Spleen (tissue), 11 donors: ENCODE measurements at regions not wholly inside any gene's neighbourhood (a gene's known extent, or its start where the extent isn't known, plus 50 kb on each side); places are given as distances from the start of the nearest gene placed in this dataset.

Source experiments
- DNase-seq: peaks from one replicate; pipeline ENCODE4 v3.0.0-alpha.2; 2020
- H3K27ac ChIP-seq, 8 donors: fragments of 200-600 bp; sonication (generic) in 7 of 8; 1 replicate in 4 of 8; 2 replicates in 4 of 8; pipeline versions ENCODE4 v1.5.0 to v1.8.0; 2016 to 2021; ENCODE audit warnings: inconsistent platforms in 4 of 8, mild to moderate bottlenecking in 4 of 8, moderate library complexity in 1 of 8
- H3K27me3 ChIP-seq, 7 donors: fragments of 200-600 bp; sonication (generic) in 6 of 7; replicated peaks in 1 of 7; 1 replicate in 4 of 7; 2 replicates in 3 of 7; pipeline versions ENCODE4 v1.5.0 to v1.8.0; 2016 to 2021; ENCODE audit warnings: inconsistent platforms in 3 of 7, mild to moderate bottlenecking in 1 of 7
- H3K36me3 ChIP-seq, 6 donors: fragments of 200-600 bp; sonication (generic) in 5 of 6; 1 replicate in 4 of 6; 2 replicates in 2 of 6; pipeline versions ENCODE4 v1.5.0 to v1.8.0; 2016 to 2021; ENCODE audit warnings: inconsistent platforms in 2 of 6
- H3K4me1 ChIP-seq, 6 donors: fragments of 200-600 bp; sonication (generic) in 5 of 6; 1 replicate in 3 of 6; 2 replicates in 3 of 6; pipeline versions ENCODE4 v1.5.0 to v1.8.0; 2016 to 2021; ENCODE audit warnings: inconsistent platforms in 3 of 6
- H3K4me3 ChIP-seq, 8 donors: fragments of 200-600 bp; sonication (generic) in 7 of 8; 1 replicate in 4 of 8; 2 replicates in 4 of 8; pipeline versions ENCODE4 v1.5.0 to v1.8.0; 2016 to 2021; ENCODE audit warnings: inconsistent platforms in 4 of 8, mild to moderate bottlenecking in 4 of 8, moderate library complexity in 2 of 8
- H3K9me3 ChIP-seq, 8 donors: fragments of 200-600 bp; sonication (generic) in 7 of 8; 1 replicate in 4 of 8; 2 replicates in 4 of 8; pipeline versions ENCODE4 v1.5.0 to v1.8.0; 2016 to 2021; ENCODE audit warnings: inconsistent platforms in 4 of 8
- POLR2A ChIP-seq, 3 donors: fragments of 450-650 bp; IDR thresholded peaks; one replicate each; pipeline ENCODE4 v1.5.1; 2017; ENCODE audit warnings: antibody characterized with exemption in 3 of 3, mild to moderate bottlenecking in 1 of 3
- POLR2AphosphoS5 ChIP-seq, 3 donors: sonication (generic); formaldehyde crosslinking; IDR thresholded peaks; one replicate each; pipeline ENCODE4 v1.5.1; 2017; ENCODE audit warnings: antibody characterized with exemption in 3 of 3
- WGBS, 5 donors: extraction: QIAGEN DNeasy Blood & Tissue Kit in 3 of 5; methylation state at CpG; one replicate each; pipeline versions ENCODE4 v1.1.5 to v1.1.7; 2013 to 2018; 5-methylcytosine and 5-hydroxymethylcytosine counted together
- intact Hi-C: fragments of 100-400 bp; cut with DNase I; formaldehyde crosslinking; loops from one replicate; pipeline ENCODE4 v1.15.0; 2023; ENCODE audit warnings: low total_unique reads
- TF ChIP-seq, protein P1 (sequence below), 11 experiments: fragments of 200-600 bp in 7 of 11; fragments of 450-650 bp in 4 of 11; sonication (generic) in 4 of 11; IDR thresholded peaks in 8 of 11; conservative IDR thresholded peaks in 3 of 11; 1 replicate in 7 of 11; 2 replicates in 4 of 11; pipeline versions ENCODE4 v1.4.0 to v1.8.0; 2016 to 2021; ENCODE audit warnings: antibody characterized with exemption in 11 of 11, inconsistent platforms in 4 of 11, mild to moderate bottlenecking in 1 of 11
- donor health status: healthy with polysubstance abuse.
- donor health status: DM: no; HTN: no; CAD: no; lungs with moderate emphysema.
- donor health status: DM: no; HTN: no; CAD: no.
- donor health status: Bipolar disorder and iron deficiency.
- donor health status: healthy.
- donor health status: DM: no; HTN: no; CAD: no.
- donor health status: DM: yes; HTN: yes; CAD: no.

DNA sequence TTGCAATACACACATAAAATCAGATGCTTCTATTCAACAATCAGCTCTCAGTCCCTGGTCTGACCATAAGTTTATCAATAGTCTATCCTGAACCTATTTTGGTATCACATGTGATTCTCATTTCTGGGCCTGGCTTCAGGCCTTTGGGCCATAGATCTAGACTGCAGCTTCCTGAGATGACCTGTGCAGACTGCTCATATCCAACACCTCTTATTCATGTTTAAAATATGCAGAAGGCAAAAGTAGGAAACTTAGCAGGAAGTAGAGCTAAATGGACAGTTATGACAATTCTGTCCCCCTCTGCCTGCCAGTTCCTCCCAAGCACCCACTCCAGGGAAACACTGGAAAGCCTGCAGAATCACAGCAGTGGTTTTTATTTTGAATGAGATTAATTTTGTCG lies 53.3 kb downstream of the C7orf25 start:
- peaks cover 0 to 26% (median 3%) of the 10 kb centered on the region in 8 donors for H3K9me3 ChIP-seq
- peaks cover 0 to 34% (median 4%) of the 10 kb centered on the region in 7 donors for H3K27me3 ChIP-seq
- DNase-seq: no peak
- no peak for TF ChIP-seq POLR2AphosphoS5 (IDR thresholded peaks at IDR 0.05)
- TF ChIP-seq, protein P1, sequence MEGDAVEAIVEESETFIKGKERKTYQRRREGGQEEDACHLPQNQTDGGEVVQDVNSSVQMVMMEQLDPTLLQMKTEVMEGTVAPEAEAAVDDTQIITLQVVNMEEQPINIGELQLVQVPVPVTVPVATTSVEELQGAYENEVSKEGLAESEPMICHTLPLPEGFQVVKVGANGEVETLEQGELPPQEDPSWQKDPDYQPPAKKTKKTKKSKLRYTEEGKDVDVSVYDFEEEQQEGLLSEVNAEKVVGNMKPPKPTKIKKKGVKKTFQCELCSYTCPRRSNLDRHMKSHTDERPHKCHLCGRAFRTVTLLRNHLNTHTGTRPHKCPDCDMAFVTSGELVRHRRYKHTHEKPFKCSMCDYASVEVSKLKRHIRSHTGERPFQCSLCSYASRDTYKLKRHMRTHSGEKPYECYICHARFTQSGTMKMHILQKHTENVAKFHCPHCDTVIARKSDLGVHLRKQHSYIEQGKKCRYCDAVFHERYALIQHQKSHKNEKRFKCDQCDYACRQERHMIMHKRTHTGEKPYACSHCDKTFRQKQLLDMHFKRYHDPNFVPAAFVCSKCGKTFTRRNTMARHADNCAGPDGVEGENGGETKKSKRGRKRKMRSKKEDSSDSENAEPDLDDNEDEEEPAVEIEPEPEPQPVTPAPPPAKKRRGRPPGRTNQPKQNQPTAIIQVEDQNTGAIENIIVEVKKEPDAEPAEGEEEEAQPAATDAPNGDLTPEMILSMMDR (IDR thresholded peaks at IDR 0.05 in 8 of 11, conservative IDR thresholded peaks at IDR 0.05 in 3 of 11): no peak
- no peak for TF ChIP-seq POLR2A (IDR thresholded peaks at IDR 0.05)
- intact Hi-C loops: no loop called here
- 86 to 100% (median 94%) methylated on average over 1 of the region's 1 CpG for WGBS, 5 donors
- no peaks in the 10 kb centered on the region for H3K36me3 ChIP-seq
- peaks cover 0 to 15% (median 5%) of the 10 kb centered on the region in 6 donors for H3K4me1 ChIP-seq
- no peak overlapping the region for H3K4me3 ChIP-seq
- H3K27ac ChIP-seq: no peak overlapping the region

DNA sequence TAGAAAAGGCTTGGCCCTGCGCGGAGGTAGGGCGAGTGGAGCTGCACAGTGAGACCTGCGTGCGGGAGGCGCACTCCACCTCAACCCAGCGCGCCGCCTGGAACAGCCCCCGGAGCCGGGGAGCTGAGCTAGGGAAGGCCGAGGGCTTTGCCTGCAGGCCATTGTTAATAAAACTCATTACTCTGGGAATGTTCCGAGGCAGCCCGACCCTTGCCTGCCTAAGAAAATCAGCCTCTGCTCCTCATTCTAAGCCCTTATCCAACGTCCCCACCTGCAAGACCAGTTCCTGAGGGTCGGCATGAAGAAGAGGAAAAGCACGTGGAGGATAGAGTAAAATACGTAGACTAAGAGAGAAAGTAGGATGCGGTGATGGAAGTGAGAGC lies 55.3 kb downstream of the C7orf25 start:
- WGBS, 5 donors: 22 to 52% (median 31%) methylated on average over 19 of the region's 19 CpGs
- H3K4me1 ChIP-seq: peaks cover 0 to 15% (median 5%) of the 10 kb centered on the region in 6 donors
- peak overlapping the region in 6 of 8 donors; percentile 10 to 52 (median 20) for H3K4me3 ChIP-seq
- no peaks in the 10 kb centered on the region for H3K36me3 ChIP-seq
- TF ChIP-seq, protein P1 (IDR thresholded peaks at IDR 0.05 in 8 of 11, conservative IDR thresholded peaks at IDR 0.05 in 3 of 11): no peak
- no peak for TF ChIP-seq POLR2A (IDR thresholded peaks at IDR 0.05)
- intact Hi-C loops: no loop called here
- peaks cover 0 to 10% (median 0%) of the 10 kb centered on the region in 8 donors for H3K9me3 ChIP-seq
- DNase-seq: no peak
- H3K27me3 ChIP-seq: peaks cover 0 to 34% (median 4%) of the 10 kb centered on the region in 7 donors
- H3K27ac ChIP-seq: no peak overlapping the region

DNA sequence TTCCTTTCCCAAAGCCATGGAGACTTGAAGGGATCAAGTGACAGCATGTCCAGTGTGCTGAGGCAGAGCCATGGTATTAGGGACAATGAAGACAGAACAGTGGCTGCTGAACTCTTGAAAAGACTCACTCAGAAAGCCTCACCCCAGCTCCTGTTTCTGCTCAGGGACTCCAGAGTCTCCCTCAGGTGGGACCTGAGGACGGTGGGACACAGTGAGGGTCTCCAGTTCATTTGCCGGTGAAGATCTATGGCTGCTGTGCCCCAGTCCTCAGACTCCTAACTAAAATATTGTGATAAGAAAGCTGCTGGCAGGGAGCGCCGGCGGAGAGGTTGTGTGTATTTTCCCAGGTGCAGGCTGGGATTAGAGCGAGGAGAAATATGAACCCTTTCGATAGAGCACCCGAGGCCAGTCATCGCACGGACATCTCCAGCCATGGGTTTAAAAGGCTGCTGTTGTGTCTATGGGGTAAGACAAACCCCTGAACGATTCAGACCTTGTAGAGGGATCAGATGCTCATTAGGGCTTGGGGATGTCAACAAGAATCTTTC lies 57.2 kb downstream of the C7orf25 start:
- Histone ChIP-seq H3K9me3 (no peaks in the 10 kb centered on the region), H3K4me3 (no peak overlapping the region), H3K27ac (no peak overlapping the region), H3K27me3 (peaks cover 0 to 39% (median 4%) of the 10 kb centered on the region in 7 donors), H3K36me3 (no peaks in the 10 kb centered on the region), H3K4me1 (peaks cover 0 to 15% (median 5%) of the 10 kb centered on the region in 6 donors)
- no peak for TF ChIP-seq POLR2AphosphoS5 (IDR thresholded peaks at IDR 0.05)
- TF ChIP-seq, protein P1 (IDR thresholded peaks at IDR 0.05 in 8 of 11, conservative IDR thresholded peaks at IDR 0.05 in 3 of 11): no peak
- no peak for TF ChIP-seq POLR2A (IDR thresholded peaks at IDR 0.05)
- no peak for DNase-seq
- WGBS, 5 donors: 77 to 93% (median 91%) methylated on average over 11 of the region's 11 CpGs
- intact Hi-C loops: no loop called here

DNA sequence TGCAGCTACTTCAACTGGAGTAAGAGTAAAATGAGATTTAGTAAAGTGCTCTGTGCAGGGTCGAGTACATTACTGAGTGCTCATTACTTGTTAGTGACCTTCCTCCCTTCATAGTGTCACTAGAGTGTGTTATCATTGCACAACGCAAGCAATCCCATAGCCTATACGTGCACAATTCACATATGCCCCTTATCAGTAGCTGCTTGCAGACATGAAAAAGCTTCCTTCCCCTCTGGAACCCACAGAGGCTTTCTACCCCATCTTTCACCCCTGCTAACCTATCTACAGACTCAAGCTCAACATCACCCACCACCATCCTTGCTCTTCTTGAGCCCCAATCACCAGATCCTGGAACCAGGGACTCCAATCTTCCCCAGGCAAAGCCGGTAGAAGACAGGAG lies 59.3 kb downstream of the C7orf25 start:
- 9 to 31% (median 20%) methylated on average over 4 of the region's 4 CpGs for WGBS, 5 donors
- DNase-seq: no peak
- no peaks in the 10 kb centered on the region for H3K9me3 ChIP-seq

More for the DNA sequence above, 59.3 kb downstream of the C7orf25 start:
- Histone ChIP-seq H3K36me3 (no peaks in the 10 kb centered on the region), H3K27me3 (peaks cover 0 to 37% (median 4%) of the 10 kb centered on the region in 7 donors), H3K27ac (no peak overlapping the region), H3K4me1 (peaks cover 0 to 15% (median 5%) of the 10 kb centered on the region in 6 donors), H3K4me3 (no peak overlapping the region)
- TF ChIP-seq, protein P1 (IDR thresholded peaks at IDR 0.05 in 8 of 11, conservative IDR thresholded peaks at IDR 0.05 in 3 of 11): no peak
- TF ChIP-seq POLR2AphosphoS5 (IDR thresholded peaks at IDR 0.05) (no peak), POLR2A (IDR thresholded peaks at IDR 0.05) (no peak)
- intact Hi-C loops: no loop called here
